ENCODE measurements at regions not wholly inside any gene's neighbourhood (a gene's known extent, or its start where the extent isn't known, plus 50 kb on each side); places are given as distances from the start of the nearest gene placed in this dataset.

- Histone ChIP-seq H3K27me3 (ENCODE audit: insufficient read depth, low read length) (no peaks in the 10 kb centered on the region), H3K4me1 (ENCODE audit: insufficient read depth, low read length) (peaks cover 12% of the 10 kb centered on the region), H2AFZ (ENCODE audit: low read depth, low read length) (no peak overlapping the region)
Measured at GRCh38 chr4:123628288-123628687, 231.7 kb downstream of the SPRY1 start.

DNA sequence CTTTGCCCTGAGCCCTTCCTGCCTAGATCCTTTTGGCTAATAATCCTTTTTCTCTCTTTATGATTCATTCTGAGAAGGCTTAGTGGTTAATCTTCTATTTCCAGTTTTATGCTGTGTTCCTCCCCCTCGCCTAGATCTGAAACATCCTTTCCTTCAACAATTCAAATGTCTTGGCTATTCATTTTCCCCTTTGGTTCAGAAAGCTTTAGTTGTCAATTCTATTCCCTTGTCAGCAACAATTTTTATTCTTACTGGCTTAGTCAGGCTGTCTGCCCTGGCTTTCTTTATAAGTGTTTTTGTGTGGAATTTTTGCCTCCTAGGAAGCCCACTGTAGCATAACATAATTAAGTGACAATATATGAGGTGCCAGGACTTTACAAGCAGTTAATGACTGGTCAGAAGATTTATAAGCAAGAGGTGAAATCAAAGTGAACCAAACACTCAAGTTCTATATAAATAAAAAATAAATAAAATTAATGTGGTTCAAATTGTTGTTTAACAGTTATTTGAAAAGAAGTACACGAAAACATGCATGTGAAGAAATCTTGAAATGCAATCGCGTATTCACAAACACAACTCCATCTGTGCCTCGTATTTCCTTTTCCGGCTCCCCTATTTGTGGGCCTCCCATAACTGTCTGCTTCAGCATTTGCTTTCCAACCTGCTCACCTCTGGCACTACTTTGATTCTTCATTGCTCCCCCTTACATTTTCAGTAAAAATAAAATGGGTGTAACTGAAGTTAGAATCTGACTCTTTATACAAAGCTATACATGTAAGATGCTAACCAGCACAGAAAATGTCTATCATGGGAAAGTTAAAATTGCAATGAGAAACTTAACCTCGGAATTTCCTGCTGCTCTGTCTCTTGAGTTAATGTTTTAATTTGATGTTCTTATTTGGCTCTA lies 235.4 kb downstream of the SPRY1 start:
- H3K36me3 ChIP-seq (ENCODE audit: insufficient read depth, low read length), result no peaks in the 10 kb centered on the region
- peak overlapping the region; percentile 20 for H2AFZ ChIP-seq (ENCODE audit: low read depth, low read length)
- no peak overlapping the region for H3K4me3 ChIP-seq (ENCODE audit: low read length)

More at GRCh38 chr4:123628288-123628687, 231.7 kb downstream of the SPRY1 start:
- no peak overlapping the region for H3K4me3 ChIP-seq (ENCODE audit: low read length)
- H3K9me3 ChIP-seq (ENCODE audit: low read length), result no peaks in the 10 kb centered on the region
- H3K36me3 ChIP-seq (ENCODE audit: insufficient read depth, low read length), result no peaks in the 10 kb centered on the region

DNA sequence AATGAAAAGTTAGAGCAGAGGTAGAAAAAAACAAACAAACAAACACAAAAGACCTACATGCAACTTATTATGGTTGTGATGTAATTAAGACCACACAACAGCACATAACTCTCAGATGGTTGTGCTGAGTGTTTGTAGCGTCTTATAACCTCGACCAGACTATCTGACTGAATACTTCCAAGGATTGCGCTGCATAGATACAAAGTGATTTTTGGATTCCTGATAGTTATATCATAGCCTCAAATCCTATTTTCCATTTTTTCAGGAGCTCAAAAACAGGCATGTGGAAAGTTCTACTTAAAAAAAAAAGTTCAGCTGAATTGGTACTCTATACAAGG lies 236.1 kb downstream of the SPRY1 start:
- no peak overlapping the region for H2AFZ ChIP-seq (ENCODE audit: low read depth, low read length)
- H3K27me3 ChIP-seq (ENCODE audit: insufficient read depth, low read length), result no peaks in the 10 kb centered on the region
- H3K9me3 ChIP-seq (ENCODE audit: low read length), result no peaks in the 10 kb centered on the region
- H3K4me1 ChIP-seq (ENCODE audit: insufficient read depth, low read length), result peaks cover 7% of the 10 kb centered on the region
- no peaks in the 10 kb centered on the region for H3K36me3 ChIP-seq (ENCODE audit: insufficient read depth, low read length)
- H3K4me3 ChIP-seq (ENCODE audit: low read length), result no peak overlapping the region

More for the DNA sequence above, 235.4 kb downstream of the SPRY1 start:
- Histone ChIP-seq H3K27me3 (ENCODE audit: insufficient read depth, low read length) (no peaks in the 10 kb centered on the region), H3K9me3 (ENCODE audit: low read length) (no peaks in the 10 kb centered on the region), H3K4me1 (ENCODE audit: insufficient read depth, low read length) (peaks cover 7% of the 10 kb centered on the region)

DNA sequence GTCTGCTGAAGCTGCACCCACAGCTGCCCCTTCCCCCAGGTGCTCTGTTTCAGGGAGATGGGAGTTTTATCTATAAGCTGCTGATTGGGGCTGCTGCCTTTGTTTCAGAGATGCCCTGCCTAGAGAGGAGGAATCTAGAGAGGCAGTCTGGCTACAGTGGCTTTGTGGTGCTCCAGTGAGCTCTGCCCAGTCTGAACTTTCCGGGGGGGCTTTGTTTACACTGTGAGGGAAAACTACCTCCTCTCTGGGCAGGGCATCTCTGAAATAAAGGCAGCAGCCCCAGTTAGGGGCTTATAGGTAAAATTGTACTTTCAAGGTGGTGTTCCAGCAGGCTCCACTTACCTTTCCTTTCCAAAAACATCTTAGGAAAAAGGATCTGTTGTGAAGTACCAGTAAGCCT lies 242.2 kb downstream of the SPRY1 start:
- H3K27me3 ChIP-seq (ENCODE audit: insufficient read depth, low read length), result no peaks in the 10 kb centered on the region
- H3K4me3 ChIP-seq (ENCODE audit: low read length), result no peak overlapping the region
- peaks cover 10% of the 10 kb centered on the region for H3K4me1 ChIP-seq (ENCODE audit: insufficient read depth, low read length)
- no peak overlapping the region for H2AFZ ChIP-seq (ENCODE audit: low read depth, low read length)
- no peaks in the 10 kb centered on the region for H3K9me3 ChIP-seq (ENCODE audit: low read length)
- H3K36me3 ChIP-seq (ENCODE audit: insufficient read depth, low read length), result no peaks in the 10 kb centered on the region

DNA sequence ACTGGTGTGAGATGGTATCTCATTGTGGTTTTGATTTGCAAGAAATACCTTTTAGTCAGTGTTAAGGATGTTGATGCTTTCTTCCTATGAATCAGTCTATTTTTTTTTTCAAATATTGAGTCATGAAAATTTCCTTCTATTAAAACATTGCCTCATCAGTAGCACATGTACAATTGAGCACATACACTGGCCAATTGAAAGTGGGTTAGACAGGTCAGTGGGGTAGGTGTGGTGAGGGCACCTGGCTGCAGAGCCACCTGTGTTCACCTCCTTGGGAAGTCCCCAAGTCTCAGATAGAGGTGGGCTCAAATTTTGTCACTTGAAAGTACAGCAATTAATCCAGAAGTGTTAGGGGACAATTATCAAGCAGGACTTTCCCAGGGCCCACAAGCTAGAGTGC lies 243.7 kb downstream of the SPRY1 start:
- H3K9me3 ChIP-seq (ENCODE audit: low read length), result no peaks in the 10 kb centered on the region
- H3K36me3 ChIP-seq (ENCODE audit: insufficient read depth, low read length), result no peaks in the 10 kb centered on the region
- no peak overlapping the region for H3K4me3 ChIP-seq (ENCODE audit: low read length)
- H3K27me3 ChIP-seq (ENCODE audit: insufficient read depth, low read length), result no peaks in the 10 kb centered on the region
- H3K4me1 ChIP-seq (ENCODE audit: insufficient read depth, low read length), result peaks cover 15% of the 10 kb centered on the region
- no peak overlapping the region for H2AFZ ChIP-seq (ENCODE audit: low read depth, low read length)

- Histone ChIP-seq H2AFZ (ENCODE audit: low read depth, low read length) (no peak overlapping the region), H3K9me3 (ENCODE audit: low read length) (no peaks in the 10 kb centered on the region), H3K4me3 (ENCODE audit: low read length) (no peak overlapping the region), H3K4me1 (ENCODE audit: insufficient read depth, low read length) (peaks cover 15% of the 10 kb centered on the region), H3K36me3 (ENCODE audit: insufficient read depth, low read length) (no peaks in the 10 kb centered on the region), H3K27me3 (ENCODE audit: insufficient read depth, low read length) (no peaks in the 10 kb centered on the region)
Measured at GRCh38 chr4:123640824-123641223, 244.2 kb downstream of the SPRY1 start.

DNA sequence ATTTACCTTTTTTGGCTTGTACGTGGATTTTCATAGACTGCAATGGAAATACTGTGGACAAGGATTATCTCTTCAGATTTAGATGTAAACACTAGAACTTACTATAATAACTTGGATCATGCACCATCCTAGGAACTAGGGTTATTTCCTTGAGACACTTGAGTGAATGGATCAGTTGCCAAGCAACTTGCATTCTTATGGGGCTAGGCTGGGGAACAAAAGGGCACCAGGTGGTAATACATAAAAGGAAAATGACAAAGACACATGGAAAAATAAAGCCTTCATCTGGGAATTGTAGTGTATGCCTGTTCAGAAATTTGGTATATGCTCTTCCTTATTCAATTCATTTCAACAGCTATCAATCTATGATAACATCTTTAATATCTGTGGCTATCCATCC lies 247.1 kb downstream of the SPRY1 start:
- H3K4me1 ChIP-seq (ENCODE audit: insufficient read depth, low read length), result peaks cover 15% of the 10 kb centered on the region

GRCh38 chr4:123649250-123649644 lies 252.7 kb downstream of the SPRY1 start:
- Histone ChIP-seq H3K4me1 (ENCODE audit: insufficient read depth, low read length) (peaks cover 12% of the 10 kb centered on the region), H2AFZ (ENCODE audit: low read depth, low read length) (peak overlapping the region; percentile 39), H3K27me3 (ENCODE audit: insufficient read depth, low read length) (no peaks in the 10 kb centered on the region), H3K4me3 (ENCODE audit: low read length) (no peak overlapping the region), H3K36me3 (ENCODE audit: insufficient read depth, low read length) (no peaks in the 10 kb centered on the region), H3K9me3 (ENCODE audit: low read length) (no peaks in the 10 kb centered on the region)

More for the DNA sequence above, 247.1 kb downstream of the SPRY1 start:
- H3K4me3 ChIP-seq (ENCODE audit: low read length), result no peak overlapping the region
- H3K36me3 ChIP-seq (ENCODE audit: insufficient read depth, low read length), result no peaks in the 10 kb centered on the region
- H3K9me3 ChIP-seq (ENCODE audit: low read length), result no peaks in the 10 kb centered on the region
- no peak overlapping the region for H2AFZ ChIP-seq (ENCODE audit: low read depth, low read length)
- H3K27me3 ChIP-seq (ENCODE audit: insufficient read depth, low read length), result no peaks in the 10 kb centered on the region

DNA sequence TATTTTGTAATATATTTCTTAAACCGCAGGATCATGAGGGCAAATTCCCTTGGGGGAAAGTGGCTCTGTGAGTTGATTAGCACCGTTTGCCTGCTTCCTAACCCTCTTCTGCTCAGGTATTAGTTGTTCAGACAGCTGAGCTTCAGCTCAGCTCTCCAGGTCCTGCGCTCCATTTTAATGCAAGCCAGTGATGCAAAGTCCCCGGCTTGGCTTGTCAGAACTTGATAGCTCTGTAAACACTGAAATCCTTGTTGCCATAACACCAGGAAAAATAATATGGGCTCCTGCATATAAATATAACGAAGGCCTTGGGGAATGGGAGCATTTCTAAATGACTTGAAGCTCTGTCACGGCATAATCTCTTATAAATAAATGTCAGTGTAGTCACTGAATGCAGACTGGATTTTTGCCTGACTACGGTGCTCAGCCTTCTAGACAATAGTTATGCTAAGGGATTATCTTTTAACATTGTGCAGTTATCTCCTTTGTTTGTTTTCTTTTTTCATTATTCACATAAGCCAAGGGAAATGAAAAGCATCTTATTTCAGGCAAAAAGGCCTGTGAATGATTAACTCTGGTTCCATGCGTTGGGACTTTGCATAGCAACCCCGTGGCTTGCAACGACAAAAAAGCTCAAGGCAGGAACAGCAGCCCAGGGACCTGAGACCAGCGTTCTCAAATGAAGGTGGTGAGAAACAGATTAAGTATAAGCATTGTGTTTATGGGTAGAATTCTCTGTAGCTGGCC lies 253.2 kb downstream of the SPRY1 start:
- Histone ChIP-seq H3K27me3 (ENCODE audit: insufficient read depth, low read length) (no peaks in the 10 kb centered on the region), H3K4me1 (ENCODE audit: insufficient read depth, low read length) (peaks cover 12% of the 10 kb centered on the region), H3K9me3 (ENCODE audit: low read length) (no peaks in the 10 kb centered on the region), H3K4me3 (ENCODE audit: low read length) (no peak overlapping the region), H3K36me3 (ENCODE audit: insufficient read depth, low read length) (no peaks in the 10 kb centered on the region), H2AFZ (ENCODE audit: low read depth, low read length) (peak overlapping the region; percentile 39)

DNA sequence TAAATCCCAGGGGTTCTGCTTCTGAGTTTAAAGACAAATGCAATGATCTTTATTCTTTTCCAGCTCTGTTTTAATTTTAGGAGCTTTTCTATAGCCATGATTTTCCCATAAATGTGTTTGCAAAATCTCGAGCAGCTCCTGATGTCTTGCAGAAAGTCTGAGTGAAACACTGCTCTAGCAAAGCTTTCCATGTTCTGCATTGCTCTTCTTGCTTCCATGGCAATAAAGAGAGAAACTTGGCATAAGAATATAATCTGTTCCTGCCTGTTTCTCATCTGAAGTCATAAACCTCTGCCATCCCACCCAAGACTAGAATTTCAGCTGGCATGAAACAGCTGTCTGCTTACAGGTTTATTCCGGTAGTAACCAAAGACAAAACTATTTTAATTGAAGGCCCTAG lies 254.5 kb downstream of the SPRY1 start:
- Histone ChIP-seq H3K4me3 (ENCODE audit: low read length) (no peak overlapping the region), H3K36me3 (ENCODE audit: insufficient read depth, low read length) (no peaks in the 10 kb centered on the region), H3K27me3 (ENCODE audit: insufficient read depth, low read length) (no peaks in the 10 kb centered on the region), H3K4me1 (ENCODE audit: insufficient read depth, low read length) (peaks cover 12% of the 10 kb centered on the region), H3K9me3 (ENCODE audit: low read length) (peaks cover under 1% of the 10 kb centered on the region), H2AFZ (ENCODE audit: low read depth, low read length) (no peak overlapping the region)

GRCh38 chr4:123651536-123652180 lies 255.1 kb downstream of the SPRY1 start:
- Histone ChIP-seq H3K36me3 (ENCODE audit: insufficient read depth, low read length) (no peaks in the 10 kb centered on the region), H3K27me3 (ENCODE audit: insufficient read depth, low read length) (no peaks in the 10 kb centered on the region), H3K4me1 (ENCODE audit: insufficient read depth, low read length) (peaks cover 12% of the 10 kb centered on the region), H3K4me3 (ENCODE audit: low read length) (no peak overlapping the region), H2AFZ (ENCODE audit: low read depth, low read length) (no peak overlapping the region), H3K9me3 (ENCODE audit: low read length) (peaks cover 4% of the 10 kb centered on the region)

DNA sequence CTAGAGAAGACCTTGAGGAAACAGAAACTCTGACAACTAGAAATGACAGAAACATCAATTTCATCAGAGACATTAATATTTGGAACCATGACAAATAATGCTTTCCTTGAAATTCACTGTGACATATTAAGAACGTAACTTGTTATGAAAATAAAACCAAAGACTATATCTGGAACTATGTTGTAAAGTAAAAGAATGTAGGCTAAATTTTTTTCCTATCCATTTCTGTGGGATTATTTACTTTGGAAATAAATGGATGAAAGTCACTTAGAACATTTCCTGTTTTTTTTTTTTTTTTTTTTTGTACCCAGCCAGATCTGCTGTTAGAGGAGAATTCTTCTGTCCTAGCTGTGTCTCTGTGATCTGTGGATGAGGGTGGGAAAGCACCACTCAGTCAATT lies 255.9 kb downstream of the SPRY1 start:
- Histone ChIP-seq H3K4me1 (ENCODE audit: insufficient read depth, low read length) (peaks cover 12% of the 10 kb centered on the region), H2AFZ (ENCODE audit: low read depth, low read length) (no peak overlapping the region), H3K9me3 (ENCODE audit: low read length) (peaks cover 4% of the 10 kb centered on the region), H3K27me3 (ENCODE audit: insufficient read depth, low read length) (no peaks in the 10 kb centered on the region), H3K4me3 (ENCODE audit: low read length) (no peak overlapping the region), H3K36me3 (ENCODE audit: insufficient read depth, low read length) (no peaks in the 10 kb centered on the region)

DNA sequence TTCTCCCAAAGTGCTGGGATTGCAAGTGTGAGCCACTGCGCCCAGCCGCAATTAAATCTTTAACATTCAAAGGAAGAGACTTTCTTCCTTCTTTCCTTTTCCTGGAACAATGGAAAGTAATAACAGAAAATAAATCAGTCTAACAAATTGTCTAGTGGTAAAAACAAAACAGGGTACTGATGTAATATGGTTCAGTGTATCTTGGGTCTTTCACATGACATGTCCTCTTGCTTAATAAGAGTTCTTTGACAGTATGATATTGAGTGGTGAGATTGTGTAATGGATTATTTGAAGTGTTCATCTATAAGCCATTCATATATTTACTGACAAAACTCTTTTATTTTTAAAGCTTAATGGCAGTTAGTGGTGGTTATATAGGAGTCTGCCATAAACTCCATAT lies 256.6 kb downstream of the SPRY1 start:
- Histone ChIP-seq H3K4me3 (ENCODE audit: low read length) (no peak overlapping the region), H3K9me3 (ENCODE audit: low read length) (peaks cover 4% of the 10 kb centered on the region), H3K27me3 (ENCODE audit: insufficient read depth, low read length) (no peaks in the 10 kb centered on the region), H3K4me1 (ENCODE audit: insufficient read depth, low read length) (peaks cover 12% of the 10 kb centered on the region), H3K36me3 (ENCODE audit: insufficient read depth, low read length) (no peaks in the 10 kb centered on the region), H2AFZ (ENCODE audit: low read depth, low read length) (no peak overlapping the region)

Measured in neuron (in vitro differentiated cells).